K562 (cell line): ENCODE measurements at regions not wholly inside any gene's neighbourhood (a gene's known extent, or its start where the extent isn't known, plus 50 kb on each side); places are given as distances from the start of the nearest gene placed in this dataset. TPM values are rescaled to one million over a fixed set of nuclear protein-coding genes. Genes with fewer than 3 reads are reported as not detected.

Experiments used
- FOXP4 ChIP-seq: sonication (generic); formaldehyde crosslinking; IDR thresholded peaks from 2 replicates; pipeline ENCODE4 v1.8.0; 2022; ENCODE audit warnings: mild to moderate bottlenecking, missing genetic modification reagents, borderline replicate concordance
- KDM2B ChIP-seq: fragments of 250-450 bp; sonication (Bioruptor Pico); IDR thresholded peaks from 2 replicates; pipeline ENCODE4 v1.8.0; 2021; ENCODE audit warnings: mild to moderate bottlenecking, moderate library complexity
- ZNF445 ChIP-seq: fragments of 250-450 bp; sonication (Bioruptor Pico); IDR thresholded peaks from 2 replicates; pipeline ENCODE4 v1.4.0; 2020; ENCODE audit warnings: low read depth, mild to moderate bottlenecking, moderate library complexity
- small RNA-seq: library from RNA; depleted of rRNA; stranded (forward); fragments of <200 nt; gene quantifications from one replicate; pipeline ENCODE3, GENCODE V24; 2014

- TF ChIP-seq FOXP4 (CRISPR knock-in tag), result no peak
- TF ChIP-seq ZNF445 (CRISPR knock-in tag), result no peak
- TF ChIP-seq KDM2B, result no peak
Measured at GRCh38 chr6:15712797-15713196, 50.0 kb upstream of the DTNBP1 start (continued).

Small RNA genes lying in the stretch of these regions (small RNA-seq; reads per million reads assigned to genes)
- not detected for gene AL365265.1
